GM12878 (cell line): ENCODE measurements at regions not wholly inside any gene's neighbourhood (a gene's known extent, or its start where the extent isn't known, plus 50 kb on each side); places are given as distances from the start of the nearest gene placed in this dataset.

Source experiments
- ATAC-seq: fragments of 200-7000 bp; cut with Tn5 transposase; 3 replicates; pipeline ENCODE4 v1.9.1; 2020; ENCODE audit warnings: mild to moderate bottlenecking, moderate library complexity
- BruUV-seq: library from RNA; stranded (reverse); fragments of 400-500 nt; replicated peaks from 2 replicates; lab custom pipeline; 2021; lab: Mats Ljungman, UMichigan
- CTCF ChIA-PET: fragments of 300-600 bp; sonication (Branson Sonifier 250); formaldehyde crosslinking; extraction: SDS; loops from one replicate; lab custom pipeline; 2021; ENCODE audit warnings: inconsistent platforms; lab: Yijun Ruan, JAX
- POLR2A ChIA-PET: fragments of 350-600 bp; formaldehyde crosslinking; extraction: SDS; loops from one replicate; lab custom pipeline; 2021; ENCODE audit warnings: inconsistent platforms; lab: Charles Lee
- RAD21 ChIA-PET: fragments of 300-600 bp; sonication (Branson Sonifier 250); formaldehyde crosslinking; loops from one replicate; lab custom pipeline; 2023; ENCODE audit warnings: antibody characterized with exemption; ENCODE audit not compliant: unreplicated experiment; lab: Charles Lee
- SMC1A ChIA-PET: fragments of 300-600 bp; sonication (Branson Sonifier 250); formaldehyde crosslinking; loops from one replicate; lab custom pipeline; 2023; ENCODE audit not compliant: unreplicated experiment, uncharacterized antibody; lab: Charles Lee
- DNase-seq: peaks from one replicate; pipeline ENCODE4 v3.0.0-alpha.2; 2011; ENCODE audit warnings: low read depth, low spot score
- FAIRE-seq: peaks from 3 replicates; lab custom pipeline; 2011; peaks lifted over from hg19 to GRCh38; lab: Jason Lieb, UNC
- H2AFZ ChIP-seq: 2 replicates; pipeline ENCODE4 v1.6.0; 2011; ENCODE audit warnings: low read depth, low read length, control low read depth; ENCODE audit not compliant: control insufficient read depth
- H3K27ac ChIP-seq: 2 replicates; pipeline ENCODE4 v1.5.1; 2011; ENCODE audit warnings: control low read depth; ENCODE audit not compliant: control insufficient read depth, insufficient read depth
- H3K27me3 ChIP-seq, 2 experiments: replicated peaks in 1 of 2; 2 replicates each; pipeline versions ENCODE4 v1.6.0 to v1.6.1; 2011; ENCODE audit warnings: low read length in 1 of 2; ENCODE audit not compliant: control insufficient read depth in 2 of 2, insufficient read depth in 2 of 2
- H3K36me3 ChIP-seq, 2 experiments: 2 replicates each; pipeline ENCODE4 v1.5.1; 2011; ENCODE audit warnings: low read length in 1 of 2; ENCODE audit not compliant: control insufficient read depth in 2 of 2, insufficient read depth in 2 of 2
- H3K4me1 ChIP-seq: 2 replicates; pipeline ENCODE4 v1.6.1; 2011; ENCODE audit warnings: mild to moderate bottlenecking, low read length, moderate library complexity, mixed read lengths; ENCODE audit not compliant: control insufficient read depth, insufficient read depth
- H3K4me2 ChIP-seq: 2 replicates; pipeline ENCODE4 v1.6.0; 2011; ENCODE audit warnings: control low read depth; ENCODE audit not compliant: control insufficient read depth, insufficient read depth
- H3K4me3 ChIP-seq: fragments of 200-600 bp; sonication (generic); 2 replicates; pipeline ENCODE4 v1.5.1; 2016
- H3K79me2 ChIP-seq: 2 replicates; pipeline ENCODE4 v1.6.0; 2011; ENCODE audit warnings: low read length; ENCODE audit not compliant: control insufficient read depth, insufficient read depth
- H3K9ac ChIP-seq: 2 replicates; pipeline ENCODE4 v1.8.0; 2011; ENCODE audit warnings: low read length, control low read depth, mixed read lengths; ENCODE audit not compliant: control insufficient read depth, insufficient read depth
- H3K9me3 ChIP-seq: replicated peaks from 3 replicates; pipeline ENCODE4 v1.5.1; 2011; ENCODE audit warnings: mild to moderate bottlenecking, low read length; ENCODE audit not compliant: control insufficient read depth, insufficient read depth
- H4K20me1 ChIP-seq: 2 replicates; pipeline ENCODE4 v1.6.0; 2011; ENCODE audit not compliant: control insufficient read depth, insufficient read depth
- CBX5 ChIP-seq: sonication (generic); IDR thresholded peaks from 2 replicates; pipeline ENCODE4 v1.6.1; 2016; ENCODE audit warnings: low read depth, moderate library complexity, mild to moderate bottlenecking, inconsistent platforms
- CHD1 ChIP-seq: IDR thresholded peaks from 2 replicates; pipeline ENCODE4 v1.6.1; 2012; ENCODE audit warnings: low read depth, low read length, improper control_type of control experiment
- JUND ChIP-seq: IDR thresholded peaks from 2 replicates; pipeline ENCODE4 v1.6.1; 2012; ENCODE audit warnings: low read depth, mild to moderate bottlenecking, low read length, improper control_type of control experiment, moderate library complexity
- NFIC ChIP-seq: IDR thresholded peaks from 2 replicates; pipeline ENCODE4 v1.6.1; 2012; ENCODE audit warnings: low read depth, mild to moderate bottlenecking, inconsistent platforms, low read length, moderate library complexity
- NFXL1 ChIP-seq: fragments of 450-650 bp; IDR thresholded peaks from 2 replicates; pipeline ENCODE4 v1.6.1; 2017; ENCODE audit warnings: antibody characterized with exemption, mild to moderate bottlenecking, borderline replicate concordance
- NR2F1 ChIP-seq: fragments of 450-650 bp; conservative IDR thresholded peaks from 2 replicates; pipeline ENCODE4 v1.6.1; 2017; ENCODE audit warnings: mild to moderate bottlenecking
- SMARCA5 ChIP-seq: fragments of 450-650 bp; IDR thresholded peaks from 2 replicates; pipeline ENCODE4 v1.6.1; 2017; ENCODE audit warnings: mild to moderate bottlenecking
- ZNF217 ChIP-seq: fragments of 450-650 bp; IDR thresholded peaks from 2 replicates; pipeline ENCODE4 v1.6.1; 2017; ENCODE audit warnings: antibody characterized with exemption, mild to moderate bottlenecking
- in situ Hi-C: fragments of 300-500 bp; cut with MboI; formaldehyde crosslinking; loops from 9 replicates; pipeline ENCODE4 v1.14.3; 2018; ENCODE audit warnings: mixed read lengths
- intact Hi-C: fragments of 100-400 bp; cut with micrococcal nuclease; formaldehyde crosslinking; loops from one replicate; pipeline ENCODE4 v1.14.2; 2022; ENCODE audit not compliant: unreplicated experiment
- TF ChIP-seq, protein P1 (sequence below): fragments of 450-650 bp; formaldehyde crosslinking; IDR thresholded peaks from 2 replicates; pipeline ENCODE4 v1.4.0; 2020; ENCODE audit warnings: mild to moderate bottlenecking, moderate library complexity

DNA sequence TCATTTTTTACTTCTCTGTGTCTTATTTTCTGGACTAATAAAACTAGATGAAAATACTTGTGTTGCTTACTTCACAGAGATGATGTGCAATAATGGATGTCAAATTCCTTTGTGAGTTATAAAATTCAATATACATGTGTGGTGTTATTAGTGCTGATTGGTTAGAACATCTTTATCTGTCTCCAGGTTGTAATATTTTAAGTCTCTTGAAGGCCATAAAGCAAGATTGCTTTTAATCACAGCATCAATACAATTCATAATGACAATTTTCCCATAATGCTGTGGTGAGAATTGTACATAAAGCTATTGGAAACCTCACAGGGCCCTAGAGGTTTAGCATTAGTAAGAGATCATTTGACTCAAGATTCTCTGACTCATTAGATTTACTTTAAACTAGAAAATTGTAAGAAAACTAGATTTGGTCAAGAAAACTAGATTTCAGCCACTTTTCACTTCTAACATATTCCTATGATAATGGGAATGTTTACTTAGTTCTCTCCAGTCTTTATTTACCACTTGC is 963.7 kb downstream of the REEP3 start:
- POLR2A ChIA-PET, result no interaction called here

More for the DNA sequence above, 963.7 kb downstream of the REEP3 start:
- RAD21 ChIA-PET, result no interaction called here
- no peaks in the 10 kb centered on the region for H3K79me2 ChIP-seq
- SMC1A ChIA-PET, result no interaction called here
- no peak for TF ChIP-seq ZNF217
- no peak for TF ChIP-seq NFXL1
- no peak for TF ChIP-seq CBX5
- no peak for TF ChIP-seq JUND
- TF ChIP-seq NR2F1, result no peak
- TF ChIP-seq, protein P1, sequence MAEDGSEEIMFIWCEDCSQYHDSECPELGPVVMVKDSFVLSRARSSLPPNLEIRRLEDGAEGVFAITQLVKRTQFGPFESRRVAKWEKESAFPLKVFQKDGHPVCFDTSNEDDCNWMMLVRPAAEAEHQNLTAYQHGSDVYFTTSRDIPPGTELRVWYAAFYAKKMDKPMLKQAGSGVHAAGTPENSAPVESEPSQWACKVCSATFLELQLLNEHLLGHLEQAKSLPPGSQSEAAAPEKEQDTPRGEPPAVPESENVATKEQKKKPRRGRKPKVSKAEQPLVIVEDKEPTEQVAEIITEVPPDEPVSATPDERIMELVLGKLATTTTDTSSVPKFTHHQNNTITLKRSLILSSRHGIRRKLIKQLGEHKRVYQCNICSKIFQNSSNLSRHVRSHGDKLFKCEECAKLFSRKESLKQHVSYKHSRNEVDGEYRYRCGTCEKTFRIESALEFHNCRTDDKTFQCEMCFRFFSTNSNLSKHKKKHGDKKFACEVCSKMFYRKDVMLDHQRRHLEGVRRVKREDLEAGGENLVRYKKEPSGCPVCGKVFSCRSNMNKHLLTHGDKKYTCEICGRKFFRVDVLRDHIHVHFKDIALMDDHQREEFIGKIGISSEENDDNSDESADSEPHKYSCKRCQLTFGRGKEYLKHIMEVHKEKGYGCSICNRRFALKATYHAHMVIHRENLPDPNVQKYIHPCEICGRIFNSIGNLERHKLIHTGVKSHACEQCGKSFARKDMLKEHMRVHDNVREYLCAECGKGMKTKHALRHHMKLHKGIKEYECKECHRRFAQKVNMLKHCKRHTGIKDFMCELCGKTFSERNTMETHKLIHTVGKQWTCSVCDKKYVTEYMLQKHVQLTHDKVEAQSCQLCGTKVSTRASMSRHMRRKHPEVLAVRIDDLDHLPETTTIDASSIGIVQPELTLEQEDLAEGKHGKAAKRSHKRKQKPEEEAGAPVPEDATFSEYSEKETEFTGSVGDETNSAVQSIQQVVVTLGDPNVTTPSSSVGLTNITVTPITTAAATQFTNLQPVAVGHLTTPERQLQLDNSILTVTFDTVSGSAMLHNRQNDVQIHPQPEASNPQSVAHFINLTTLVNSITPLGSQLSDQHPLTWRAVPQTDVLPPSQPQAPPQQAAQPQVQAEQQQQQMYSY (CRISPR knock-in tag), result no peak
- no peak for TF ChIP-seq CHD1
- TF ChIP-seq NFIC, result no peak
- TF ChIP-seq SMARCA5, result no peak
- TF ChIP-seq, all 136 proteins: peak for 0
- no peaks in the 10 kb centered on the region for H3K36me3 ChIP-seq
- no TSS peak for BruUV-seq
- CTCF ChIA-PET, result no interaction called here
- no peaks in the 10 kb centered on the region for H4K20me1 ChIP-seq
- H3K27me3 ChIP-seq, result no peaks in the 10 kb centered on the region
- no peaks in the 10 kb centered on the region for H3K4me1 ChIP-seq
- no peak overlapping the region for H3K9ac ChIP-seq
- in situ Hi-C loops, result no loop called here
- DNase-seq (no peak), ATAC-seq (no peak), FAIRE-seq (no peak)
- no peak overlapping the region for H3K4me2 ChIP-seq
- intact Hi-C loops, result no loop called here
- no peak overlapping the region for H3K4me3 ChIP-seq
- H3K9me3 ChIP-seq, result no peaks in the 10 kb centered on the region
- H2AFZ ChIP-seq, result no peak overlapping the region
- H3K27ac ChIP-seq, result no peak overlapping the region
